Epithelial cell of prostate (primary cell): ENCODE measurements at regions not wholly inside any gene's neighbourhood (a gene's known extent, or its start where the extent isn't known, plus 50 kb on each side); places are given as distances from the start of the nearest gene placed in this dataset.
"Not testable (repeated sequence)": the region's sequence is repeated elsewhere in the genome, so short reads cannot be mapped to it uniquely, and the experiment has no call there.

Experiments
- DNase-seq: peaks from one replicate; pipeline ENCODE4 v3.0.0-alpha.2; 2011; ENCODE audit warnings: low read depth, low spot score
- H3K27ac ChIP-seq: fragments of 450-650 bp; 2 replicates; pipeline ENCODE4 v1.5.1; 2017; ENCODE audit warnings: mild to moderate bottlenecking

DNA sequence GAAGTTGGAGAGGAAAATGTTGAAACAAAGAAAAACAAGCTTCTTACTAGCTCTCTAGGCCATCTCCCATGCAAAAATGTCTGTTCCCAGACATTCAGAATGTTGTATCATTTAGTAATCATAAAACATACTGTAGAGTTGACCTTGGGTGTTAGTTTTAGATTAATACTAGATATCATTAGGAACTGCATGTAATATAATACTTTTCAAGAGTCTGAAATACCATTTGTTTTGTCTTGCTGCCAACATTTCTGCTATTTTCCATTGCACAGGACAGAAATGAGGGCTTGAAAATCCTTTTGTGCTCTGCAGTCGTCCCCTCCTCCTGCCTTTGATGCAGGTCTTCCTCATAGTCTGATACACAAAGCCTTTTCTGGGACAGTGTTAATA is 89.5 kb upstream of the RBMS1 start:
- DNase-seq: no peak
- H3K27ac ChIP-seq: no peak overlapping the region

DNA sequence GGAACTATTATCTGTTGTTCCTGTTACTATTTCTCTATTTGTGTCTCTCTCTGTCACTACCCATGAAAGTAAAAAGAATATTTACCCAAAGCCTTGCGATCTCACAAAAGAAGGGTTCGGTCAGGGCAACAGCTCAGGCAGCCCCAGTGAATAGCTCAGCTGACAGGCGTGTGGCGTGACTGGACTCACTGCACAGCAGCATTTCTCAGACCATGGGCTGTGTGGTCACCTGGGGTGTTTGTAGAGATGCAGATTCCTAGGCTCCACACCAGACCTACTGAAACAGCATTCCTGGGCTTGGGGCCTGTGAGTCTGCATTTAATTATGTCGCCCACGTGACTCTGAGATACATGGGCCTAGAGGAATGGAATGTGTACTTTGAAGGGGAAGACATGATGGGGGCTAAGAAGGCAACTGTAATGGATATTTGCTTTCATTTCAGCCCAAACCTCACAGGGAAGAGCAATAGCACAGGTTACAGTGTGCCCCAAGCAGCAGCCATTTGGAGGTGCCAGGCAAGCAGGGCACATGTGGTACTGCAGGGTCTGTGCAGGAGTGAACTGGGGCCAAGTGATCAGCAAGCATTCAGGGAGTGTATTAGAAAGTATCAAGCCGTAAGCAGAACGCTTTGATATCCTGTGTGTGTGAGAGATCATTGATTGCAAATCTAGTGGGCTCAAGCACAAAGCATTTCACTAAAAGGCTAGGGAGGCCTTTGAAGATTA is 90.4 kb upstream of the RBMS1 start:
- H3K27ac ChIP-seq: no peak overlapping the region
- no peak for DNase-seq

DNA sequence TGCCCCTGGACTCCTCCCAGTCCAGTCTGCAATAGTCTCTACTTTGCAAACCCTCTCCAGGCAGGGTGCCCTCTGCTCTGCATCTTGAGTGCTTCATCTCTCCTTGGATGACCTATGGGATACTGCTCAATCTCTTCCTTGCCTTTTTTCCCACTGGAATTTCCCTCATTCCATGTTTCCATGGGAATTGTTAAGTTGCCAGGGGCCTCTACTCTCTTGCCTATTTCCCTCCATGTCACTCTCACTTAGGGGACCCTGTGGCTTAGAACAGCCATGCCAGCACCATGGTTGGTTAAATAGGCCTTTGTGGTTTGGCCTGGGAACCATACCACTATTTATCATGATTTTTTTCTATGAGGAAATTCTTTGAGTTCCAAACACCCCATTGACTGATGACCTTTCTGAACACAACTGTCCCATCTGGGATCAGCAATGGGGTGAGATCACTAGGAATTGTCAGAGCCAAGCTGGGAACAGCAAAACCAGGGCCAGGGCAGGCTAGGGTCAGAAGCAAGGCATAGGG is 91.4 kb upstream of the RBMS1 start:
- no peak overlapping the region for H3K27ac ChIP-seq
- DNase-seq: no peak

DNA sequence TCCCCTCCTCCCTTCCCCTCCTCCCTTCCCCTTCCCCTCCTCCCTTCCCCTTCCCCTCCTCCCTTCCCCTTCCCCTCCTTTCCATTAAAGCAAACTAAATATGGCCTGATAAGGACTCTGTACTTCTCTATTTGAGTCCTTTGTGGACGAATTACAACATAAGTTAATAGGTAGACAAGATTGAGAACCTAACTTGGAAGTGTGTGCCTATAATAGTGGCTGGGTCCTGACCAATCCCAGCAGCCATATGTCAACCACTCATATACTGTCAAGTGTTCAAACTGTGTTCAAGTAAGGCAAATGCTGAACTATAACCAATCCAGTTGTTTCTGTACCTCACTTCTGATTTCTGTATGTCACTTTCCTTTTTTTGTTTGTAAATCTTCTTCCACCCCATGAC is 97.1 kb upstream of the RBMS1 start:
- no peak for DNase-seq
- H3K27ac ChIP-seq: no peak overlapping the region

DNA sequence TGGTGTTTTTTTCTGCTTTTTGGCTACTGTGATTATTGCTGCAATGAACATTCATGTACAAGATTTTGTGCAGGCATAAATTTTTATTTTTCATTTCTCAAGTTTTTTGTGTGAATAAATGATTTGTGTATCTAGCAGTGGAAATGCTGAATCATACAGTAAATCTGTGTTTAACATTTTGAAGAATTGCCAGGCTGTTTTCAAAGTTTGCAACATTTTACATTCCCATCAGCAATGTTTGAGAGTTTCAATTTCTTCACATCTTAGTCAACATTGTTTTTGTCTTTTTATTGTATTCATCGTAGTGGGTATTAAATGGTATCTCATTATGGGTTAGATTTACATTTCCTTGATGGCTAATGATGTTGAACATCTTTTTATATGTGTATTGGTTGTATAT is 98.8 kb upstream of the RBMS1 start:
- H3K27ac ChIP-seq: no peak overlapping the region
- no peak for DNase-seq

DNA sequence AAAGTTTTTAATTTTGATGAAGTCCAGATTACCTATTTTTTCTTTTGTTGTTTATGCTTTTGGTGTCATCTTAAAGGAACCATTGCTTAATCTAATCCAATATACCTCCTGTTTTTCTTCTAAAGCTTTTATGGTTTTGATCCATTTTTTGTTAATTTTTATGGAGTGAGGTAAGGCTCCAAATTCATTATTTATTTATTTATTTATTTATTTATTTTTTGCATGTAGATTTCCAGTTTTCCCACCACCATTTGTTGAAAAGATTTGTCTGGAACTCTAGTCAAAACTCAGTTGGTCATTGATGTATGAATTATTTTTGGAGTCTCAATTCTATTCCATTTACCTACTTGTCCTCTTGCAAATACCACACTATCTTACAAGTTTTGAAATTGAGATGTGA is 99.4 kb upstream of the RBMS1 start:
- DNase-seq: no peak

DNA sequence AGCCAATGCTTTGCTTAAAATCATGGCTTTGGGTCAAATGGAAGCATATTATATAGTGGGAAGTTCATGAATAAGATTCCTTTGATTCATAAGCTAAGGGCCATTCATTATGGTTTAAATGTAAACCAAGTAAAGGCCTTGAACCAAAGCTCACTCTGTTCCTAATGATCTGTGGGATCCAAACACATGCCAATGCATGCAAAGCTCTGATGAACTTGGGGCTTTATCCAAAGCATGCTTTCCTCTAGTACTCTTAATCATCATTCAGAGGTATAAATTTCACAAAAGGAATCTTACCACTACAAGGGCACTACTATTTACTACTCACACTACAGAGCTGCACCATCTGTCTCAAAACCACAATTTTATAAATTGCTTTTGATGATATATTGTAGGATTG is 102.8 kb upstream of the RBMS1 start:
- no peak for DNase-seq
- H3K27ac ChIP-seq: no peak overlapping the region

More for the DNA sequence above, 99.4 kb upstream of the RBMS1 start:
- H3K27ac ChIP-seq: no peak overlapping the region

DNA sequence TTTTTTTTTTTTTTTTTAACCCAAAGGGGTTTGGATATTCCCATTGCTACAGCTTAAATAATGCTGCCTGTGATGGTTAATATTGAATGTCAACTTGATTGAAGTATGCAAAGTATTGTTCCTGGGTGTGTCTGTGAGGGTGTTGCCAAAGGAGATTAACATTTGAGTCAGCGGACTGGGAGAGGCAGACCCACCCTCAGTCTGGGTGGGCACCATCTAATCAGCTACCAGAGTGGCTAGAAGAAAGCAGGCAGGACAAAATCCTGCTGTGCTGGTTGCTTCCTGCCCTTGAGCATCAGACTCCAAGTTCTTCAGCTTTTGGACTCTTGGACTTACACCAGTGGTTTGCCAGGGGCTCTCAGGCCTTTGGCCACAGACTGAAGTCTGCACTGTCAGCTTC is 106.8 kb upstream of the RBMS1 start:
- not testable (repeated sequence) for DNase-seq
- H3K27ac ChIP-seq: peak overlapping the region; percentile 45

DNA sequence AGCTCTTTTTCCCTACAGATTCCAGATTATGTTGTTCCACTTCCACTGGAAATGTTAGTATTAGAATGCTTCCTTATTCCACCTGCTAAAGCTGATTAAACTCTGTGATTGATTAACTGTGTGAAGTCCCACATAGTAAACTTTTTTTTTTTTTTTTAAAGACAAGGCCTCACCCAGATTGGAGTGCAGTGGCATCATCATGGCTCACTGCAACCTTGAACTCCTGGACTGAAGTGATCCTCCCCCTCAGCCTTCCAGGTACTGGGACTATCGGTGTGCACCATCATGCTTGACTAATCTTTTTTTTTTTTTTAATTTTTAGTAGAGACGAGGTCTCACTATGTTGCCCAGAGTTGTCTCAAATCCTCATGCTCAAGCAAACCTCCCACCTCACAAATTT is 108.5 kb upstream of the RBMS1 start:
- no peak overlapping the region for H3K27ac ChIP-seq
- DNase-seq: no peak

DNA sequence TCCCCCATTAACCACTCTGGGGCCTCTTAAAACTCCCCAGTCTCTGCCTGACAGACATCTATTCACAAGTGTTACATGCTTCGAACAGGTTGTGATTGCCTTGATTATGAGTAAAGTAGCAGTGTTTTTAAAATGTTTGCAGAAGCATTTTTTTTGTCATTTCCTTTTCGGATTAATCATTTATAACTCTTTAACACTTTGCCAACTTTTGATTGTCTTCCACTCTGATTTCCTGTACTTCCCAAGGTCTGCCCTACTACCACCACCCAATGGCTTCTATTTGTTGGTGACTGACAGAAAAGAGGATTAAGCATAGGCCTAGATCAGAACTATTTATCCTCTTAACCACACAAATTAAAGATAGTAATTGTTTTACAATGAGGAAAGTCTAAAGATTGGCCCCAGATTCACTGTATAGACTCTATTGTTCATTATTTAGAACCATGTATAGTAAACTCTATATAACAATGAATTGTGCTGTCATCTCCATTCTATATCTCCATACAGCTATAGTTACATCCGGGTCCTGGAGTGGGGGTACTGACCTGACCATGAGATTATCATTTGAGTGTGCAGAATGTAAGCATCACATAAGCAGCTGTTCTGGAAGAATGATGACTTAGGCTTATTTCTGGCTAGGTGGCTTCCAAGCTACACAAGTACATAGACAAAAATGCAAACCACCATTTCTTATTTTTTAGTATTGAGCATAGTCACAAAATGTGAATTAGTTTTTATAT is 110.3 kb upstream of the RBMS1 start:
- H3K27ac ChIP-seq: no peak overlapping the region
- no peak for DNase-seq

DNA sequence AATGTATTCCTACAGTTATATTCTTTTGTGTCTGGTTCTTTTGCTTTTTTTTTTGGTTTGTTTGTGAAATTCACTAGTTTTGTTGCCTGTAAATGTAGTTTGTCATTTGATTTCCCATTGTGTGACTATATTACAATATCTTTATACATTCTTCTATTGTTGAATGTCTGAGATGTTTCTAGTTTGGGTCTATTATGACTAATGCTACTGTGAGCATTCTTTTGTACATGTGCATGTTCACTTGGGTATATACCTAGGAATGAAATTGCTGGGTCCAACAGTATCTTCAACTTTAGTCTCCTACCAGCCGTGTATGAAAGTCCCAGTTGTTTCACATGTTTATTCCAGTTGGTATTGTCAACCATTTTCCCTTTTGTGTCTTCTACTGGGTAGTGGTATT is 112.7 kb upstream of the RBMS1 start:
- no peak for DNase-seq
- H3K27ac ChIP-seq: no peak overlapping the region

DNA sequence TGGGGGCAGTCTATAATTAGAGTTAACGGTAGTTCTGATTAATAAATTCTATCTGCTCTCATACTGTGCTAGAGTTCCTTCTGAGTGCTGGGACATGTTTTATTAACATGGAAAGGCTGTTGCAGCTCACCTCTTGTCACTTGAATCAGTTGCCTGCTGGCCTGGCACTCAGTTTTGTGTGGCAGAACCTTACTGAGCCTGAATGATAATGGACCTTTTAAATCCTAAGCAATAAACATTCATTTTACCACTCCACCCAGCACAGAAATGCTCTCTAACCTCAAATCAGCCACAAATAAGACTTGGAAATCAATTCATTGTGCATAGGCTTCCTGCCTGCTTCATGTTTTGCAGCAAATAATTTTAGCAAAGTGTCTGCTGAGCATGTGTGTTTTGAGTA is 115.0 kb upstream of the RBMS1 start:
- no peak overlapping the region for H3K27ac ChIP-seq
- no peak for DNase-seq

DNA sequence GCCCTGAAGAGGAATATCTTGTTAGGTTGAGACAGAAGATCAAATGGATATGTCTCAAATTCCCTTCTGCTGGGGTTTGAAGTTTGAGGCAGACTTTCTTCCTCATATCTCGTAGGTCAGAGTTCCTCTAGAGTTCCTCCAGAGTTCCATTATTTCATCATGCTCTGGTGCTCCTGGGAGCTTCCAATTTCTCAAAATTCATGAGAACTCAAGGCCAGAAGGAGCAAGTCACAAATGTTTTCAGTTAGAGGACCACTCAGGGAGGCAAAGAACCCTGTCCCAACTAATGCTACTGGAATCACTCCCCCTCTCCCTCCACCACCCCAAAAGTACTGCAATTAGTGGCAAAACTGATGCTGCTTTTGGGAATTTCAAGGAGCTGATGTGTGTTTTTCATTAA is 115.7 kb upstream of the RBMS1 start:
- H3K27ac ChIP-seq: no peak overlapping the region
- DNase-seq: no peak

DNA sequence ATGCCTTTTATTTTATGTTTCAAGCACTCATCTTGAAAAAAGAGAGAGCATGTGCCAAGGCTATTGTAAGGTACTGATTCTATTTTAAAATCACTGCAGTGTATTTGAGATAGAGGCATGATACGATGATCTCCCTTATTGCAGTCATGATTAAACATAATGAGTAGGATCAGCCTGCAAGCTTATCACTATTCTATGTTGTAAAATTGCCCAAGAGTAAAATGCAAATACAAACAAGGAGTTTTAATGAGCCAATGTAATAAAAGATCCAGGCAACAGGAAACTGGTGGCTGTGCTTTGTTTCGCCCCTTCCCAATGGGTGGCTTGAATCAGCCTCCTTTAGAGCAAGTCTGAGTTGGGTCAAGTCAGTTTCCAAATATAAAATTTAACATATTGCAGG is 116.4 kb upstream of the RBMS1 start:
- H3K27ac ChIP-seq: no peak overlapping the region
- no peak for DNase-seq

DNA sequence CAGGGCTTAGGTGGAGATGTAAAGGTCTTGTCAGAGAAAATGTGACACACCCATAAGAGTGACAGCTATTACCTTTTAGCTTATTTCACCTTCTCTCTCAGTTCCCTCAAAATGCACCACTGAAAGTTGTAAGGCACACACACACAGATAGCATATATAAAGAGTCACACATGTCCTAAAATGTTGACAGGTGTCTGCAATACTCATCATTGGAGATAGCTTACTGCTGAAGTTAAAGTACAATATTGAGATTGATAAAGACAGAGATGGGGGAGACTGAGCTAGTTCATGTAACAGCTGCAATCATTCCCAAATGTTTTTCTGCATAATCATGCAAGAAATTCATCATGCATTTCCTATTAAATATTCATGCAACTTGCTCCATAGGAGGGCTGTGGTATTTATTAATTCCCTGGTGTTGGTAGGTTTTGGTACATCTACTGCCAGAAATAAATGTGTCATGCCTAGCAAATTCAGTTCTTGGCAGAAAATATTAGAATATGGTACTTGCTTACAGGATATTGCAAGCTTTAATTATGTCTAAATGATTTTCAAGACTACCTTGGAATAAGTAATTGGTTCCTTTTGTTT is 118.8 kb upstream of the RBMS1 start:
- DNase-seq: no peak
- no peak overlapping the region for H3K27ac ChIP-seq

DNA sequence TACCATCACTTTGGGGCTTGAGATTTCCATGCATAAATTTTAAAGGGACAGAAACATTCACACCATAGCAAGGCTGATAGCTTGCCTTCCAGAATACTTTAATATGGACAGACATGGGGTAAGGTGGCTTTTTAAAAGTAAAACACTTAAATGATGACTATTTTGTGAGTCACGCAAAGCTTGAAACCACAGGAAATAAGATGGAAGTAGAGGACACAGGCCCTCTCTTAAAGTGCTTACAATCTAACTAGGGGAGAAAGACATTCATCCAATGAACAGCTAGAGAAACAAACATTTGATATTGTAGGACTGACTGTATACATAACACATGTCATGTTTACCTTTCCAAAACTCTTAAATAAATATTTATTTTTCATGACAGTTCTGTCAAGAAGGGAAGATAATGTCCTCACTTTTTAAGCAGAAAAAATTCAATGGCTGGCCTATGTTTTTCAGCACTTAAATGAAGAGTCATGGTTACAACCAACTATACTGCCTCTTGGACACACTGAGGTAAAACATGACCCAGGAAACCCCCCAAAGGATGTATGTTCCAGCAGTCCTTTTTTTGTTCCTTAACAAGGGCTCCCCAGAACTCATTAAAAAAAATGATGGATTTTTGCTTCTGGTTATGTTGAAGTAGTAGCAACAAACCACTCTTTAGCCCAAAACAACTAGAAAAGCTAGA is 120.0 kb upstream of the RBMS1 start:
- DNase-seq: peak; percentile 29
- H3K27ac ChIP-seq: no peak overlapping the region

DNA sequence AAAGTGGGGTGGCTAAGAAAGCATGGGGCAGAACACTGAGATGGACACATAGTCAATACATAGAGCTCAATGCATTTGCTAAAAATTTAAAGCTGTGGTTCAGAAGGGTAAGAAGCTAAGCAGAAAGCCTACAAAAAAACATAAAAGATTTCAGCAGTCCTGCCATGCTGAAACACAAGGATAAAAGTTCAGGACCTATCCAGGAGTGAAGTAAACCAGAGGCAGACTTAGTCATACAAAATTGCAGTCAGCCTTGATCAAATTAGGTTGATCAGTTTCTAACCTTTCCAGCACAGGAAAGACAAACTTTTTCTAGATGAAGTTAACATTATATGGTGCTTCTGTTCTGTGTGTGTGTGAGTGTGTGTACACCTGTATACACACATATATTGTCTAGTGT is 120.8 kb upstream of the RBMS1 start:
- DNase-seq: no peak

DNA sequence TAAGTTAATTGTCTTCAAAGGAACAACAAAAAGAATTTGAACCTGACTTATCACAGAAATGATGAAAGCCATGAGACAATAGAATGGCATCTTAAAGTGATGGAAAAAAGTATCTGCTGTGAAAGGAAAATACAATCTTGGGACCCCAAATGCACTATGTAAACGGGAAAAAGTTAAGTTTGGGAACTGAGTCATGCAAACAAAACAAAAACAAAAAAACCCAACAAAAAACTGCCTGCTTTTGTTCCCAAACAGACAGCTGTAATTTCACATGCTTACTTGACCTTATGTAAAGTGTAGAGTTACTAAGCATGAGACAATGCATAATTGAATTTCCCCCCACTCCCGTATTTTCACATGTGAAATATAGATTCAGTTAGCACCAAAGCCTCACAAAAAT is 122.1 kb upstream of the RBMS1 start:
- no peak for DNase-seq
- H3K27ac ChIP-seq: no peak overlapping the region

More for the DNA sequence above, 120.8 kb upstream of the RBMS1 start:
- no peak overlapping the region for H3K27ac ChIP-seq

DNA sequence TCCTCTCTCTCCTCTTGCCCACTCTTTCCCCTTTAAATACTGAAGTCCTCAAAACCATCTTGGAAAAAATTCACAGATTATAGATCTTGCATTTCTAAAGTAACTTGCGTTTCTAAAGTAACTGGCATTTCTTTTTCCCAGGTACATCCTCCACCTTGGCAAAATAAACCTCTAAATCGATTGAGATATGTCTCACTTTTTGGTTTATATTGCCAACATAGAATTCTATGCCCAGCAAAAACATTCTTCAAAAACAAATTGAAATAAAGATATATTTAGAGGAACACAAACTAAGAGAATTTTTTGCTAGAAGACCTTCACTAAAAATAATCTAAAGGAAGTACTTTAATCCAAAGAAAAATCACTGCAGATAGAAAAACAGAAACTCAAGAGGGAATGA is 122.5 kb upstream of the RBMS1 start:
- no peak overlapping the region for H3K27ac ChIP-seq
- DNase-seq: no peak

DNA sequence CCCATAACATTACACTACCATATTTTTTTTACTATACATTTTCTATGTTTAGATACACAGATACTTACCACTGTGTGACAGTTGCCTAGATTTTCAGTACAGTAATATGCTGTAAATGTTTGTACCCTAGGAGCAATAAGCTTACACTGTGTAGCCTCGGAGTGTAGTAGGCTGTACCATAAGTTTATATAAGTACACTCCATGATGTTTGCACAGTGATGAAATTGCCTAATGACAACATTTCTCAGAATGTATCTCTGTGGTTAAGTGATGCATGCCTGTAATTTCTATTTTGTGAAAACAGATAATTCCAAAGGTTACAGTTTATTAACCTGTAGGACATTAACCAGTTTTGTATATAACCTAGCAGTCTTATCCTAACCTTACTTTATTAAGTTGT is 128.1 kb upstream of the RBMS1 start:
- H3K27ac ChIP-seq: no peak overlapping the region
- no peak for DNase-seq
